HUDEP-2 (cell line): ENCODE measurements at regions not wholly inside any gene's neighbourhood (a gene's known extent, or its start where the extent isn't known, plus 50 kb on each side); places are given as distances from the start of the nearest gene placed in this dataset.
"Not testable (repeated sequence)": the region's sequence is repeated elsewhere in the genome, so short reads cannot be mapped to it uniquely, and the experiment has no call there.

ENCODE experiments used
- DNase-seq, 76 experiments: peaks; one replicate each; lab custom pipeline; 2025; ENCODE audit not compliant: unreplicated experiment in 76 of 76; lab: John Stamatoyannopoulos, UW

DNA sequence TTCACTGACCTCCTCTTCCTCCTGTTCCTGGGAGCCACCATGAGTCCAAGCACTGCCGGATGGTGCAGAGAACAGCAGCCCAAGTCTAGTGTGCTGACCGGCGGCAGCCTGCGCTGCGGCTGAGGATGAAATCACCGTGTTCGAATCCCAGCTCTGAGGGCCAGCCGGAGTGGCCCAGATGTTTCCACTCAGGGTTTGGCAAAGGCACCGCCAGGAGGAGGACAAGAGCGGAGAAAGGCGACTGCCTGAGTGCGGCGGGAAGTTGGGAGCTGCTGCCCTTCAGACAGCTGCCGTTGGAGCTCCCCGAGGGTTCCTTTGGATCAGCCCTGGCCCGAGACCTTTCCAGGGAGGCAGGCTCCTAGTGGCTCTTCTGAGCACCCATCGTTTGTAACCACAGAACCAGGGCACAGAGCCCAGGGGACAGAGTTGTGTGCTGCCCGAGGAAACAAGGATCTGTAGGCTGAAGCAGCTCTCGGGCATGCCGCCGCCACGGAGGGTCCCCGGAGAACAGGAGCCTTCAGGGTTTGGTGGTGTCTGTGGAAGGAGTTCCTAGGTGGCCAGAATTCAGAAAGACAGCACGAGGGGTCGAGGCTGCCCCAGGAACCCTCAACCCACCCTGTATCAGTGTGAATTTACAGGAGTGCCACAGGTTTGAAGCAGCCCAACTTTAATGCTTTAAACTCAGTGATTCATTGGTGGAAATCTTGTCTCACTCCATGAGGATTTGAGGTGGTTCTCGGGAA, 115.6 kb upstream of the COL5A1 start:
- no peak for DNase-seq

- no peak for DNase-seq
These were observed 114.8 kb upstream of the COL5A1 start for GRCh38 chr9:134526584-134527477.

GRCh38 chr9:134530724-134531123, 110.9 kb upstream of the COL5A1 start:
- no peak for DNase-seq

DNA sequence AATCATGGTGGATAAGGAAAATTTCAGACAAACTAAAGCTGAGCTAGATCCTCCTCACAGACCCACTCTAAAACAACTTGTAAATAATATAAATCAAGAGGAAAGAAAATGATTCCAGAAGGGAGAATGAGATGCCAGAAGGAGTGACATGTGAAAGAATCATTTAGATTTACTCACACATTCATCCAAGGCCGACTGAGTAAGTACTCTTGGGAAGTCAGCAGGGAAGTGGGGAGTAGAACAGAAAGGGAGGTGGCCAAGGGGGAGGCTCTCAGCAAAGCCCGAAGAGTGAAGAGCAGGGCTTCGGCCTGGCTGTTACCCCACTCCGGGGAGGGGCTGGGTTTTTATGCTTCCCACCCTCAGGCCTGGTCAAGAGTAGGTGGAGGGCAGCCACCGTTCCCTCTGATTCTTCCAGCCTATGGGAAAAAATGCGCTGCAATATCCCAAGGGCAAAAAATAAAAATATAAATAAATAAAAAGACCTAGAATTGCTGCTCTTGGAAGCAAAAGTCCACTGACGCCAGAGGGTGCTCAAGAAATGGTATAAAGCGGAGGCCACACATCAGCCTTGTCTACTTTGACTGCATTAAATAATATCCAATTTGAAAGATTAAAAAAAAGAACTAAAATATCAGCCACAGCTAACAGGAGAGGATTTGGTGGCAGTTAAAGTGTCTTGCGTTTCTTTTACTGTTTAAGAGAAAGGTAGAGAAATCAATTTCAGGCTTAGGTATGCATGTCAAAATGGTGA, 110.2 kb upstream of the COL5A1 start:
- DNase-seq: no peak

GRCh38 chr9:134532084-134532483, 109.5 kb upstream of the COL5A1 start:
- no peak for DNase-seq

DNA sequence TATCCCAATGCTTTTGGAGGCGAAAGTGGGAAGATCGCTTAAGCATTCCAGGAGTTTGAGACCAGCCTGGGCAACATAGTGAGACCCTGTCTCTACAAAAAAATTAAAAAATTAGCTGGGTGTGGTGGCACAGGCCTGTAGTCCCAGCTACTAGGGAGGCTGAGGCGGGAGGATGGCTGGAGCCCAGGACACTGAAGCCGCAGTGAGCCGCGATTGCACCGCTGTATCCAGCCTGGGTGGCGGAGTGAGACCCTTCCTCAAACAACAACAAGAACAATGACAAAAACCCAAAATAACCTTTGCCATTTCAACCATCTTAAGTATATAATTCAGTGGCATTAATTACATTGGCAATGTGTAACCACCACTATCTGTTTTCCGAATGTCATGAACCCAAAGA, 108.9 kb upstream of the COL5A1 start:
- DNase-seq: not testable (repeated sequence)

- no peak for DNase-seq
These were observed 107.6 kb upstream of the COL5A1 start for GRCh38 chr9:134533850-134534588.

- DNase-seq: no peak
These were observed 106.9 kb upstream of the COL5A1 start for GRCh38 chr9:134534661-134535080.

GRCh38 chr9:134535171-134535570, 106.4 kb upstream of the COL5A1 start:
- DNase-seq: no peak

DNA sequence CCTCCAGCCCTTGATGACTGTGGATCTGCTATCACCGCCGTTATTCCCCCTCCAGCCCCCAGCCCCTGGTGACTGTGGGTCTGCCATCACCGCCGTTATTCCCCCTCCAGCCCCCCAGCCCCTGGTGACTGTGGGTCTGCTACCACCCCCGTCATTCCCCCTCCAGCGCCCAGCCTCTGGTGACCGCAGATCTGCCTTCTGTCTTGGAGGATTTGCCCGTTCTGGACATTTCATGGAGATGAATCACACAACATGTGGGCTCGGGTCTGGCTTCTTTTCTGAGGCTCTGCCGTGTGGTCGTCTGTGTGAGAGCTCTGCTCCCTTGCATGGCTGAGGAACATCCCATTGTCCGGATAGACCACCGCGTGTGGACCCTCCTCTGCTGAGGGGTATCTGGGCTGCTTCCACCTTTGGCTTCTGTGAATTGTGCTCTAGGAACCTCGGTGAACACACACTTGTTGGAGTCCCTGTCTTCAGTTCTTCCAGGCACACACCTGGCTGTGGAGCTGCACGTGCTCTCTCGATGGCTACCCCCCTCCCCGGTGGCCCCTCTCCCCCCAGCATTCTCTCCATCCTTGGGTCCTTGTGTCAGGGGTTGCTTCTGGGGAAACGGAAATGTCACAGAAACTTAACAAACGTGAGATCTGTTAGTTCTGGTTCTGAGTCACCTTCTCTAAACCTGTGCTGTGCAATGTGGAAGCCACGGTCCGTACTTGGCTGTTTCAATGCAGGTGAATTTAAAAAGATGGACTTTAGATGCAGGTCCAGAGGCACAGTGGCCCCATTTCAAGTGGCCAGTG, 105.3 kb upstream of the COL5A1 start:
- no peak for DNase-seq

DNA sequence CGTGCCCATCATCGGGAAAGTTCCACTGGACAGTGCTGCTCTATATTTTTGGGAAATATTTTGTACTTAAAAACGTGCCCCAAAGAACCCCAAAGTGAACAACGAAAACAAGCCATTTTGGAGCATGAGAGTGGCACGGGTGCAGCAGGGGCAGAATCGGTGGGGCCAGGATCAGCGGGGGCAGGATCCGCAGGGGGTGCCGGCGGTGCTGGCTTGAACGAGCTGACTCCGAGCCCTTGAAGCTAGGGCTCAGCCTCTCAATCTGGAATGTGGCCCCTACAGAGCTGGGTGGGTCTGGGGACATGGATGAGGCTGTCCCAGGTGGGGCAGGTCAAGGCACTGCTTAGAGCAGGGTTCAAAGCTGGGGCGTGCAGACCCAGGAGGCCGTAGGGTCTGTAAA, 104.7 kb upstream of the COL5A1 start:
- DNase-seq: no peak

- DNase-seq: no peak
These were observed 103.5 kb upstream of the COL5A1 start for GRCh38 chr9:134537951-134538641.

GRCh38 chr9:134538856-134539566, 102.6 kb upstream of the COL5A1 start:
- no peak for DNase-seq

GRCh38 chr9:134539586-134540194, 101.9 kb upstream of the COL5A1 start:
- no peak for DNase-seq

DNA sequence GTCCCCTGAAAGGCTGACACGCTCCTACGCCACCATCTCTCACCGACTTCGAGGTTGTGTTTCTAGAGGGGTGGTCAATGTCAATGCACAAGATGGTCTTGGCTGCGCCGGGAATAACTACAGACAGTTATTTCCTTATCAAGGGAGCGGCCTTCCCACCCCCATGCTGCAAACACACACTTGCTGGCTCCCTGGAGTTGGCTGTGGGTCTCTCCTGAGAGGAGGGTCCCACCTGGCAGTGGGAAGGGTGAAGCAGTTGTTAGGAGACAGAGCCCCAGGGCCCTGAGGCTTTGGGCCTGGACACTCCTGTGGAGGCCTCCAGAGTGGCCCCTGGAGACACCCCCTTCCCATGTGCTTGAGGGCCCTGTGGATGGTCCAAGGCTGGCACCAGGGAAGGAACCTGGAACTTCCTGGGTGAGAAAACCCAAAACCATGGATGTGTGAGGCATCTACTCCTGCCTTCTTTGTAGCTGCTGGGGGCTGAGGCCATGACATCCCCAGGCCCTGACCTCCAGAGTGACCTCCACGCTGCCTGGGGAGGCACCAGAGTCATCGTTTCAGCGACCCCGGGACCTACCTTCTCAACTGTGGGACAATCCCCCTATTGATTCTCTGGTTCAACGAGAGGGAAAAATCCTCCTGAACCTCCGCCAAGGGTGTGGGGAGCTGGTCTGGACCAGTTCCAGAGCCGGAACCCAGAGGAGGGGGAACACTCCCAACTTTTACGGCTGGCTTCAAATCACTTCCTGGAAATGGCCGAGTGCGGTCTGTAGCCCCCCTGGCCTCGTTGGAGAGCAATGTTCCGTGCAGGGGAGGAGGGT, 101.1 kb upstream of the COL5A1 start:
- no peak for DNase-seq

GRCh38 chr9:134541097-134541747, 100.4 kb upstream of the COL5A1 start:
- no peak for DNase-seq
